Urinary bladder (tissue), 3 donors: ENCODE measurements at regions not wholly inside any gene's neighbourhood (a gene's known extent, or its start where the extent isn't known, plus 50 kb on each side); places are given as distances from the start of the nearest gene placed in this dataset.

Experiments used
- DNase-seq: peaks from one replicate; pipeline ENCODE4 v3.0.0-alpha.2; 2015; ENCODE audit errors: extremely low spot score
- H3K27ac ChIP-seq: one replicate; pipeline ENCODE4 v1.5.1; 2013; ENCODE audit warnings: low read depth, mild to moderate bottlenecking, moderate library complexity
- H3K36me3 ChIP-seq: one replicate; pipeline ENCODE4 v1.6.1; 2013; ENCODE audit warnings: mild to moderate bottlenecking, moderate library complexity; ENCODE audit not compliant: insufficient read depth
- H3K4me1 ChIP-seq: one replicate; pipeline ENCODE4 v1.6.1; 2013; ENCODE audit warnings: mild to moderate bottlenecking, moderate library complexity; ENCODE audit not compliant: insufficient read depth
- H3K4me3 ChIP-seq: one replicate; pipeline ENCODE4 v1.5.1; 2013; ENCODE audit warnings: low read depth, low read length
- WGBS: extraction: QIAGEN DNeasy Blood & Tissue Kit; methylation state at CpG from one replicate; pipeline ENCODE4 v1.1.7; 2013; 5-methylcytosine and 5-hydroxymethylcytosine counted together
- donor health status: healthy with polysubstance abuse.
- donor health status: healthy.

- 50% methylated on average over 8 of the region's 8 CpGs for WGBS
- H3K27ac ChIP-seq, result no peak overlapping the region
- no peak for DNase-seq
- H3K4me1 ChIP-seq, result no peaks in the 10 kb centered on the region
- no peaks in the 10 kb centered on the region for H3K36me3 ChIP-seq
- H3K4me3 ChIP-seq, result no peak overlapping the region
These were observed 563.2 kb upstream of the ADGRL2 start for GRCh38 chr1:81237473-81238089.

- WGBS, result 76% methylated on average over 3 of the region's 3 CpGs
- Histone ChIP-seq H3K36me3 (no peaks in the 10 kb centered on the region), H3K4me3 (no peak overlapping the region), H3K4me1 (no peaks in the 10 kb centered on the region), H3K27ac (no peak overlapping the region)
- DNase-seq, result no peak
These were observed 566.5 kb upstream of the ADGRL2 start for GRCh38 chr1:81234237-81234636.

- WGBS, result 99% methylated on average over 1 of the region's 1 CpG
- DNase-seq, result no peak
- H3K4me3 ChIP-seq, result no peak overlapping the region
These were observed 567.1 kb upstream of the ADGRL2 start for GRCh38 chr1:81233591-81233990.

GRCh38 chr1:81232420-81232819, 568.3 kb upstream of the ADGRL2 start:
- H3K4me3 ChIP-seq, result no peak overlapping the region
- no peak overlapping the region for H3K27ac ChIP-seq
- DNase-seq, result peak; percentile 14
- 41% methylated on average over 5 of the region's 5 CpGs for WGBS
- no peaks in the 10 kb centered on the region for H3K36me3 ChIP-seq
- H3K4me1 ChIP-seq, result no peaks in the 10 kb centered on the region

More at GRCh38 chr1:81233591-81233990, 567.1 kb upstream of the ADGRL2 start:
- Histone ChIP-seq H3K27ac (no peak overlapping the region), H3K4me1 (no peaks in the 10 kb centered on the region), H3K36me3 (no peaks in the 10 kb centered on the region)

- DNase-seq, result no peak
- Histone ChIP-seq H3K36me3 (no peaks in the 10 kb centered on the region), H3K4me3 (no peak overlapping the region), H3K4me1 (no peaks in the 10 kb centered on the region), H3K27ac (no peak overlapping the region)
- WGBS, result 29% methylated on average over 1 of the region's 1 CpG
These were observed 569.0 kb upstream of the ADGRL2 start for GRCh38 chr1:81231729-81232038.

- Histone ChIP-seq H3K27ac (no peak overlapping the region), H3K36me3 (no peaks in the 10 kb centered on the region), H3K4me1 (no peaks in the 10 kb centered on the region), H3K4me3 (no peak overlapping the region)
- DNase-seq, result no peak
- WGBS, result 38% methylated on average over 6 of the region's 6 CpGs
These were observed 569.6 kb upstream of the ADGRL2 start for GRCh38 chr1:81230983-81231728.

- WGBS, result 89% methylated on average over 6 of the region's 6 CpGs
- Histone ChIP-seq H3K4me1 (no peaks in the 10 kb centered on the region), H3K4me3 (no peak overlapping the region), H3K36me3 (no peaks in the 10 kb centered on the region), H3K27ac (no peak overlapping the region)
- no peak for DNase-seq
These were observed 571.8 kb upstream of the ADGRL2 start for GRCh38 chr1:81228926-81229325.

- WGBS, result 69% methylated on average over 2 of the region's 2 CpGs
- no peak for DNase-seq
- Histone ChIP-seq H3K4me3 (no peak overlapping the region), H3K36me3 (no peaks in the 10 kb centered on the region), H3K4me1 (no peaks in the 10 kb centered on the region), H3K27ac (no peak overlapping the region)
These were observed 574.2 kb upstream of the ADGRL2 start for GRCh38 chr1:81226603-81226928.

GRCh38 chr1:81225789-81226602, 574.7 kb upstream of the ADGRL2 start:
- H3K36me3 ChIP-seq, result no peaks in the 10 kb centered on the region
- 89% methylated on average over 7 of the region's 7 CpGs for WGBS

GRCh38 chr1:81224222-81224621, 576.5 kb upstream of the ADGRL2 start:
- no peak overlapping the region for H3K27ac ChIP-seq
- no peak overlapping the region for H3K4me3 ChIP-seq
- no peak for DNase-seq
- no peaks in the 10 kb centered on the region for H3K36me3 ChIP-seq
- no peaks in the 10 kb centered on the region for H3K4me1 ChIP-seq

More at GRCh38 chr1:81225789-81226602, 574.7 kb upstream of the ADGRL2 start:
- DNase-seq, result no peak
- no peaks in the 10 kb centered on the region for H3K4me1 ChIP-seq
- H3K27ac ChIP-seq, result no peak overlapping the region
- H3K4me3 ChIP-seq, result no peak overlapping the region

- WGBS, result 89% methylated on average over 4 of the region's 4 CpGs
- DNase-seq, result no peak
- no peak overlapping the region for H3K4me3 ChIP-seq
These were observed 579.2 kb upstream of the ADGRL2 start for GRCh38 chr1:81221564-81221963.

GRCh38 chr1:81220614-81221071, 580.1 kb upstream of the ADGRL2 start:
- H3K36me3 ChIP-seq, result no peaks in the 10 kb centered on the region
- DNase-seq, result no peak
- H3K27ac ChIP-seq, result no peak overlapping the region
- H3K4me1 ChIP-seq, result no peaks in the 10 kb centered on the region
- 97% methylated on average over 11 of the region's 11 CpGs for WGBS
- H3K4me3 ChIP-seq, result no peak overlapping the region

More at GRCh38 chr1:81221564-81221963, 579.2 kb upstream of the ADGRL2 start:
- Histone ChIP-seq H3K36me3 (no peaks in the 10 kb centered on the region), H3K27ac (no peak overlapping the region), H3K4me1 (no peaks in the 10 kb centered on the region)

- Histone ChIP-seq H3K4me1 (no peaks in the 10 kb centered on the region), H3K4me3 (no peak overlapping the region), H3K36me3 (no peaks in the 10 kb centered on the region), H3K27ac (no peak overlapping the region)
- WGBS, result 90% methylated on average over 1 of the region's 1 CpG
- DNase-seq, result no peak
These were observed 583.7 kb upstream of the ADGRL2 start for GRCh38 chr1:81217058-81217457.

GRCh38 chr1:81213279-81213678, 587.5 kb upstream of the ADGRL2 start:
- Histone ChIP-seq H3K4me1 (no peaks in the 10 kb centered on the region), H3K27ac (no peak overlapping the region), H3K4me3 (no peak overlapping the region), H3K36me3 (no peaks in the 10 kb centered on the region)
- DNase-seq, result no peak
- WGBS, result 60% methylated on average over 7 of the region's 7 CpGs
